ENCODE measurements at regions not wholly inside any gene's neighbourhood (a gene's known extent, or its start where the extent isn't known, plus 50 kb on each side); places are given as distances from the start of the nearest gene placed in this dataset.

DNA sequence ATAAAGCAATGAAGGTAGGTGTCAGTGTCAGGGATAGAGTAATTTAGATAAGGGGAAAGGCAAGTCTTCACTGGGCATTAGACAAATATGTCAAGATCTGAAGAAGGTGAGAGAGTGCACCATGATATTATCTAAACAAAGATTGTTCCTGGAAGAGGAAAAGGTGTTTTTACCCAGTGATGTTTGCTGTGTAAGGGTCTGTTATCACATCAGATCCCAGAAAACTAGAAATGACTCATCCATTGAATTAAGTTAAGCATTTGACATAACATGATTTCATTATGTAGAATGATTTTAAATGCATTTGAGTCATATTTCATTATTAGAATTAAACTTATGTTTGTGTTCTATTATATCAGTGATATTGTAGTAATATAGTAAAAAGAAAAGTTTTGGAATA lies 1279.5 kb upstream of the CITED2 start (continued):
- TF ChIP-seq TAF1 (IDR thresholded peaks at IDR 0.05; ENCODE audit: control insufficient read depth, extremely low read depth, insufficient read depth, low read length, severe bottlenecking) (no peak), ZNF586 (CRISPR knock-in tag; conservative IDR thresholded peaks at IDR 0.05) (no peak), ZNF436 (CRISPR knock-in tag; IDR thresholded peaks at IDR 0.05) (no peak), NFIX (CRISPR knock-in tag; IDR thresholded peaks at IDR 0.05; ENCODE audit: low read depth) (no peak), ZNF324 (CRISPR knock-in tag; IDR thresholded peaks at IDR 0.05) (no peak), SRSF9 (IDR thresholded peaks at IDR 0.05; ENCODE audit: borderline replicate concordance, low read depth, low read length) (no peak)
- TF ChIP-seq, protein P1, sequence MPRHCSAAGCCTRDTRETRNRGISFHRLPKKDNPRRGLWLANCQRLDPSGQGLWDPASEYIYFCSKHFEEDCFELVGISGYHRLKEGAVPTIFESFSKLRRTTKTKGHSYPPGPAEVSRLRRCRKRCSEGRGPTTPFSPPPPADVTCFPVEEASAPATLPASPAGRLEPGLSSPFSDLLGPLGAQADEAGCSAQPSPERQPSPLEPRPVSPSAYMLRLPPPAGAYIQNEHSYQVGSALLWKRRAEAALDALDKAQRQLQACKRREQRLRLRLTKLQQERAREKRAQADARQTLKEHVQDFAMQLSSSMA (CRISPR knock-in tag; IDR thresholded peaks at IDR 0.05) = no peak

DNA sequence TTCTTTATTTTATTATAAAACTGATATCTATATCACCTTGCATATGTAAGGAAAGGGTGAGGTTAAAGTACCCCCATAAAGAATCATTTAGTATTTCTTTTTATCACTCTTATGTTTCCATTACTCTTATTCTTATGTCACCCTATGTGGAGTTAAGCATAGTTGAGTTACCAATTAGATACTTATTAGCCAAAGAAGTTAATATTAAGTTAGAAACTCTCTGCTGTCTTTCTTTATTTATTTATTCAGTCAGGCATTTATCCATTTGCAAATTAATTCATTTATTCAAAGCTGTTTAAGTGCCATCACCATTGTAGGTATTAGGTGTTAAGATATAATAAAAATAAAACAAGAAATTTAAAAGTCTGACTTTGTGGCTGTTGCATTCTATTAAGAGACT lies 1279.1 kb upstream of the CITED2 start:
- Histone ChIP-seq H3K9me3 (replicated peaks; ENCODE audit: control insufficient read depth, insufficient read depth, low read depth, low read length) (no peaks in the 10 kb centered on the region), H2AFZ (ENCODE audit: low read depth, low read length) (no peak overlapping the region), H4K20me1 (replicated peaks; ENCODE audit: control insufficient read depth, insufficient read depth, low read length) (no peaks in the 10 kb centered on the region), H3K4me1 (replicated peaks in 1 of 2; ENCODE audit: control insufficient read depth in 2 of 2, insufficient read depth in 2 of 2, low read length in 2 of 2) (no peaks in the 10 kb centered on the region), H3K27me3 (ENCODE audit: control insufficient read depth in 2 of 2, insufficient read depth in 2 of 2, low read length in 2 of 2) (no peaks in the 10 kb centered on the region), H3K27ac (ENCODE audit: extremely low read depth, low read depth, low read length) (no peak overlapping the region), H3K79me2 (ENCODE audit: control insufficient read depth, insufficient read depth, low read length) (no peaks in the 10 kb centered on the region), H3K9me1 (ENCODE audit: control insufficient read depth, insufficient read depth, low read length) (no peaks in the 10 kb centered on the region), H3K4me2 (ENCODE audit: insufficient read depth, low read length) (no peak overlapping the region), H3K36me3 (ENCODE audit: control insufficient read depth, insufficient read depth, low read length) (no peaks in the 10 kb centered on the region), H3K4me3 (no peak overlapping the region), H3K9ac (ENCODE audit: insufficient read depth in 1 of 2, low read depth in 2 of 2, low read length in 2 of 2) (no peak overlapping the region)
- POLR2A ChIA-PET = no interaction called here
- BruUV-seq (replicated peaks) = no TSS peak
- CTCF ChIA-PET (ENCODE audit: low intra/inter-chr PET ratio) = no interaction called here
- FAIRE-seq (no peak), ATAC-seq (no peak), DNase-seq (ENCODE audit: extremely low read depth in 1 of 4, low spot score in 3 of 4) (no peak)
- in situ Hi-C loops (cut with MboI) = no loop called here
- intact Hi-C loops (cut with micrococcal nuclease) = no loop called here
- TF ChIP-seq GABPB1 (CRISPR knock-in tag; IDR thresholded peaks at IDR 0.05) (no peak), POLR2G (IDR thresholded peaks at IDR 0.05; ENCODE audit: low read depth, low read length) (no peak), SETDB1 (IDR thresholded peaks at IDR 0.05; ENCODE audit: low read length) (no peak)
- TF ChIP-seq, protein P2, sequence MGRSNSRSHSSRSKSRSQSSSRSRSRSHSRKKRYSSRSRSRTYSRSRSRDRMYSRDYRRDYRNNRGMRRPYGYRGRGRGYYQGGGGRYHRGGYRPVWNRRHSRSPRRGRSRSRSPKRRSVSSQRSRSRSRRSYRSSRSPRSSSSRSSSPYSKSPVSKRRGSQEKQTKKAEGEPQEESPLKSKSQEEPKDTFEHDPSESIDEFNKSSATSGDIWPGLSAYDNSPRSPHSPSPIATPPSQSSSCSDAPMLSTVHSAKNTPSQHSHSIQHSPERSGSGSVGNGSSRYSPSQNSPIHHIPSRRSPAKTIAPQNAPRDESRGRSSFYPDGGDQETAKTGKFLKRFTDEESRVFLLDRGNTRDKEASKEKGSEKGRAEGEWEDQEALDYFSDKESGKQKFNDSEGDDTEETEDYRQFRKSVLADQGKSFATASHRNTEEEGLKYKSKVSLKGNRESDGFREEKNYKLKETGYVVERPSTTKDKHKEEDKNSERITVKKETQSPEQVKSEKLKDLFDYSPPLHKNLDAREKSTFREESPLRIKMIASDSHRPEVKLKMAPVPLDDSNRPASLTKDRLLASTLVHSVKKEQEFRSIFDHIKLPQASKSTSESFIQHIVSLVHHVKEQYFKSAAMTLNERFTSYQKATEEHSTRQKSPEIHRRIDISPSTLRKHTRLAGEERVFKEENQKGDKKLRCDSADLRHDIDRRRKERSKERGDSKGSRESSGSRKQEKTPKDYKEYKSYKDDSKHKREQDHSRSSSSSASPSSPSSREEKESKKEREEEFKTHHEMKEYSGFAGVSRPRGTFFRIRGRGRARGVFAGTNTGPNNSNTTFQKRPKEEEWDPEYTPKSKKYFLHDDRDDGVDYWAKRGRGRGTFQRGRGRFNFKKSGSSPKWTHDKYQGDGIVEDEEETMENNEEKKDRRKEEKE (IDR thresholded peaks at IDR 0.05; ENCODE audit: borderline replicate concordance in 1 of 2, control insufficient read depth in 1 of 2, low read depth in 2 of 2, low read length in 1 of 2) = no peak
- TF ChIP-seq, protein P3, sequence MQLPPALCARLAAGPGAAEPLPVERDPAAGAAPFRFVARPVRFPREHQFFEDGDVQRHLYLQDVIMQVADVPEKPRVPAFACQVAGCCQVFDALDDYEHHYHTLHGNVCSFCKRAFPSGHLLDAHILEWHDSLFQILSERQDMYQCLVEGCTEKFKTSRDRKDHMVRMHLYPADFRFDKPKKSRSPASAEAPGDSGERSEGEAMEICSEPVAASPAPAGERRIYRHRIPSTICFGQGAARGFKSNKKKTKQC (CRISPR knock-in tag; IDR thresholded peaks at IDR 0.05) = no peak
- TF ChIP-seq, protein P4, sequence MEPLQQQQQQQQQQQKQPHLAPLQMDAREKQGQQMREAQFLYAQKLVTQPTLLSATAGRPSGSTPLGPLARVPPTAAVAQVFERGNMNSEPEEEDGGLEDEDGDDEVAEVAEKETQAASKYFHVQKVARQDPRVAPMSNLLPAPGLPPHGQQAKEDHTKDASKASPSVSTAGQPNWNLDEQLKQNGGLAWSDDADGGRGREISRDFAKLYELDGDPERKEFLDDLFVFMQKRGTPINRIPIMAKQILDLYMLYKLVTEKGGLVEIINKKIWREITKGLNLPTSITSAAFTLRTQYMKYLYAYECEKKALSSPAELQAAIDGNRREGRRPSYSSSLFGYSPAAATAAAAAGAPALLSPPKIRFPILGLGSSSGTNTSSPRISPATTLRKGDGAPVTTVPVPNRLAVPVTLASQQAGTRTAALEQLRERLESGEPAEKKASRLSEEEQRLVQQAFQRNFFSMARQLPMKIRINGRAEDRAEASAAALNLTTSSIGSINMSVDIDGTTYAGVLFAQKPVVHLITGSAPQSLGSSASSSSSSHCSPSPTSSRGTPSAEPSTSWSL (CRISPR knock-in tag; IDR thresholded peaks at IDR 0.05; ENCODE audit: borderline replicate concordance) = no peak
- TF ChIP-seq, protein P5, sequence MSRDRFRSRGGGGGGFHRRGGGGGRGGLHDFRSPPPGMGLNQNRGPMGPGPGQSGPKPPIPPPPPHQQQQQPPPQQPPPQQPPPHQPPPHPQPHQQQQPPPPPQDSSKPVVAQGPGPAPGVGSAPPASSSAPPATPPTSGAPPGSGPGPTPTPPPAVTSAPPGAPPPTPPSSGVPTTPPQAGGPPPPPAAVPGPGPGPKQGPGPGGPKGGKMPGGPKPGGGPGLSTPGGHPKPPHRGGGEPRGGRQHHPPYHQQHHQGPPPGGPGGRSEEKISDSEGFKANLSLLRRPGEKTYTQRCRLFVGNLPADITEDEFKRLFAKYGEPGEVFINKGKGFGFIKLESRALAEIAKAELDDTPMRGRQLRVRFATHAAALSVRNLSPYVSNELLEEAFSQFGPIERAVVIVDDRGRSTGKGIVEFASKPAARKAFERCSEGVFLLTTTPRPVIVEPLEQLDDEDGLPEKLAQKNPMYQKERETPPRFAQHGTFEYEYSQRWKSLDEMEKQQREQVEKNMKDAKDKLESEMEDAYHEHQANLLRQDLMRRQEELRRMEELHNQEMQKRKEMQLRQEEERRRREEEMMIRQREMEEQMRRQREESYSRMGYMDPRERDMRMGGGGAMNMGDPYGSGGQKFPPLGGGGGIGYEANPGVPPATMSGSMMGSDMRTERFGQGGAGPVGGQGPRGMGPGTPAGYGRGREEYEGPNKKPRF (IDR thresholded peaks at IDR 0.05; ENCODE audit: low read depth, low read length) = no peak

Data from K562 (cell line).